Loucy (cell line): ENCODE measurements at regions not wholly inside any gene's neighbourhood (a gene's known extent, or its start where the extent isn't known, plus 50 kb on each side); places are given as distances from the start of the nearest gene placed in this dataset.

Source experiments
- H2AFZ ChIP-seq: fragments of 200-600 bp; sonication (generic); 2 replicates; pipeline ENCODE4 v1.6.0; 2016; ENCODE audit warnings: antibody characterized with exemption, mild to moderate bottlenecking, low read length, moderate library complexity
- H3F3A ChIP-seq: fragments of 200-600 bp; 2 replicates; pipeline ENCODE4 v1.6.0; 2016; ENCODE audit warnings: antibody characterized with exemption, low read depth, mild to moderate bottlenecking
- H3K27me3 ChIP-seq: fragments of 200-600 bp; sonication (generic); 2 replicates; pipeline ENCODE4 v1.6.1; 2014; ENCODE audit warnings: low read length, mild to moderate bottlenecking; ENCODE audit not compliant: insufficient read depth, poor library complexity, severe bottlenecking
- H3K36me3 ChIP-seq: fragments of 200-600 bp; sonication (generic); 2 replicates; pipeline ENCODE4 v1.6.1; 2016; ENCODE audit warnings: low read length; ENCODE audit not compliant: insufficient read depth
- H3K4me1 ChIP-seq: fragments of 200-600 bp; sonication (generic); 2 replicates; pipeline ENCODE4 v1.5.1; 2014; ENCODE audit warnings: low read length, mild to moderate bottlenecking; ENCODE audit not compliant: insufficient read depth, poor library complexity, severe bottlenecking
- H3K4me2 ChIP-seq: fragments of 200-600 bp; sonication (generic); 2 replicates; pipeline ENCODE4 v1.6.0; 2014; ENCODE audit warnings: antibody characterized with exemption, low read length, low read depth, mild to moderate bottlenecking; ENCODE audit not compliant: poor library complexity, severe bottlenecking
- H3K4me3 ChIP-seq: fragments of 200-600 bp; sonication (generic); 2 replicates; pipeline ENCODE4 v1.5.1; 2014; ENCODE audit warnings: low read length, mild to moderate bottlenecking, mixed read lengths; ENCODE audit not compliant: poor library complexity, severe bottlenecking
- H3K79me2 ChIP-seq: fragments of 200-600 bp; sonication (generic); 2 replicates; pipeline ENCODE4 v1.6.1; 2014; ENCODE audit warnings: low read length; ENCODE audit not compliant: insufficient read depth
- H3K9ac ChIP-seq: fragments of 200-600 bp; sonication (generic); 2 replicates; pipeline ENCODE4 v1.6.0; 2014; ENCODE audit warnings: mild to moderate bottlenecking, low read depth, low read length, moderate library complexity; ENCODE audit not compliant: poor library complexity, severe bottlenecking
- H3K9me2 ChIP-seq: fragments of 200-600 bp; sonication (generic); replicated peaks from 2 replicates; pipeline ENCODE4 v1.6.1; 2016; ENCODE audit warnings: low read depth, low read length, mixed read lengths
- H3K9me3 ChIP-seq: fragments of 200-600 bp; sonication (generic); 2 replicates; pipeline ENCODE4 v1.6.1; 2014; ENCODE audit warnings: mild to moderate bottlenecking, antibody characterized with exemption, low read length, low read depth; ENCODE audit not compliant: insufficient read depth
- H4K20me1 ChIP-seq: fragments of 200-600 bp; sonication (generic); 2 replicates; pipeline ENCODE4 v1.6.0; 2014; ENCODE audit warnings: antibody characterized with exemption, low read length, mild to moderate bottlenecking; ENCODE audit not compliant: insufficient read depth, poor library complexity, severe bottlenecking
- CTCF ChIP-seq: fragments of 200-600 bp; sonication (generic); conservative IDR thresholded peaks from 2 replicates; pipeline ENCODE4 v1.5.1; 2014; ENCODE audit warnings: mild to moderate bottlenecking, antibody characterized with exemption, low read length
- EZH2phosphoT487 ChIP-seq: fragments of 200-600 bp; IDR thresholded peaks from 2 replicates; pipeline ENCODE4 v1.6.1; 2018; ENCODE audit warnings: antibody characterized with exemption, mild to moderate bottlenecking, moderate library complexity, borderline replicate concordance

- Histone ChIP-seq H4K20me1 (no peaks in the 10 kb centered on the region), H3K27me3 (no peaks in the 10 kb centered on the region), H3K4me3 (peak overlapping the region; percentile 39), H3K79me2 (no peaks in the 10 kb centered on the region), H2AFZ (no peak overlapping the region), H3K9me3 (no peaks in the 10 kb centered on the region), H3K36me3 (no peaks in the 10 kb centered on the region), H3K4me1 (peaks cover 92% of the 10 kb centered on the region), H3K4me2 (peak overlapping the region; percentile 57), H3K9me2 (no peaks in the 10 kb centered on the region), H3K9ac (peak overlapping the region; percentile 58), H3F3A (peaks cover 3% of the 10 kb centered on the region)
- no peak for TF ChIP-seq EZH2phosphoT487
- TF ChIP-seq CTCF, result no peak
Observed at GRCh38 chr15:70487387-70487740, 276.0 kb downstream of the UACA start.

GRCh38 chr15:70486451-70487386 is 276.6 kb downstream of the UACA start:
- H3K9me2 ChIP-seq, result no peaks in the 10 kb centered on the region
- 0 out of 2 replicates have a peak, but pooled peaks cover 2% of the 10 kb centered on the region for H3F3A ChIP-seq
- H3K4me3 ChIP-seq, result peak overlapping the region; percentile 39
- peaks cover 88% of the 10 kb centered on the region for H3K4me1 ChIP-seq
- TF ChIP-seq EZH2phosphoT487 (no peak), CTCF (no peak)
- H3K27me3 ChIP-seq, result no peaks in the 10 kb centered on the region
- H3K79me2 ChIP-seq, result no peaks in the 10 kb centered on the region
- no peaks in the 10 kb centered on the region for H4K20me1 ChIP-seq
- H3K36me3 ChIP-seq, result no peaks in the 10 kb centered on the region
- no peak overlapping the region for H2AFZ ChIP-seq
- peak overlapping the region; percentile 57 for H3K4me2 ChIP-seq
- peak overlapping the region; percentile 58 for H3K9ac ChIP-seq
- no peaks in the 10 kb centered on the region for H3K9me3 ChIP-seq

GRCh38 chr15:70486012-70486411 is 277.3 kb downstream of the UACA start:
- Histone ChIP-seq H4K20me1 (no peaks in the 10 kb centered on the region), H3K9ac (peak overlapping the region; percentile 58), H3K4me3 (peak overlapping the region; percentile 39), H3K27me3 (no peaks in the 10 kb centered on the region), H3K36me3 (no peaks in the 10 kb centered on the region), H3K4me2 (peak overlapping the region; percentile 57), H3K9me2 (no peaks in the 10 kb centered on the region), H2AFZ (no peak overlapping the region), H3F3A (0 out of 2 replicates have a peak, but pooled peaks cover 2% of the 10 kb centered on the region), H3K9me3 (no peaks in the 10 kb centered on the region), H3K79me2 (no peaks in the 10 kb centered on the region), H3K4me1 (peaks cover 84% of the 10 kb centered on the region)
- TF ChIP-seq EZH2phosphoT487 (no peak), CTCF (no peak)
